Umbilical cord (tissue), 1 donor: ENCODE measurements at regions not wholly inside any gene's neighbourhood (a gene's known extent, or its start where the extent isn't known, plus 50 kb on each side); places are given as distances from the start of the nearest gene placed in this dataset.
"Not testable (repeated sequence)": the region's sequence is repeated elsewhere in the genome, so short reads cannot be mapped to it uniquely, and the experiment has no call there.

Experiments used
- DNase-seq: peaks from one replicate; pipeline ENCODE4 v3.0.0-alpha.2; 2015; ENCODE audit warnings: low spot score

DNA sequence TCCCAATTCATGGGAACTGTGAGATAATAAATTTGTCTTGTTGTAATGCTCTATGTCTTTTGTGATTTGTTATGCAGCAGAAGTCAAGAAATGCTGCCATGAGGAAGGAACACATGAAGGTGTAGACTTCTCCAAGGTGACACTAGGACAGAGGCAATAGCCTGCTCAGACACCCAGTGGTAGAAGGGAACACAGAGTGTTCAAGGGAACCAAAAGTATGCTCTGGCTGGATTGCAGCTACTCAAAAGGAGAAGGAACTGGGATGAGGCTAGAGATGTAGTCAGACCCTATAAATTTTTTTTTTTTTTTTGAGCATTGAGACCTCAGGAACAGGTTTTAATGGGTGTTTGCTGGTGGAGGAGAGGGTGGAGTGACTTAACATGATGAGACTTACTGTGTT is 232.5 kb downstream of the PARP8 start:
- no peak for DNase-seq

DNA sequence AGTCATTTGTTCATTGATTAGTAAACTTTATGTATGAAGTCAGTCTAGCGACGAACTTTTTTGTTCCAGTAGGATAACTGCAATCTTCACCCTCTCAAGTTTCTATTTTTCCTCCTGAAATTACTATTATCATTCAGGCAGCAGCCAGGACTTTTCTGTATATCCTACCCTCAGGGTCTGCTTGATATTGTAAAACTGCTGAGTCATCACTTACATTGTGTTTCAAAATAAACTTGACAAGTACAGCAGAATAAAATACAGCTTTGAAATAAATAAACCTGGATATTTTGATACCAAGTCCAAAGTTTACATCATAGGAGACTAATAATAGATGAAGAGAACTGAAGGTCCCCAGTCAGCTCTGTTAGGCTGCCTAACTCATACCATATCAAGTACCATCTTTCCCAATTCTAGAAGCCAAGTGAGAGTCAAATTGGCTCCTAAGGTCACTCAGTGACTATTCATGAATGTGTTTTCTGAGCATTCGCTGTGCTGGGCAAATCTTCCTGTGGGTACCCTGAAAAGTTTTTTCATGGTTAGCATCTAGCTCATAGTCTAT is 234.6 kb downstream of the PARP8 start:
- DNase-seq: no peak

DNA sequence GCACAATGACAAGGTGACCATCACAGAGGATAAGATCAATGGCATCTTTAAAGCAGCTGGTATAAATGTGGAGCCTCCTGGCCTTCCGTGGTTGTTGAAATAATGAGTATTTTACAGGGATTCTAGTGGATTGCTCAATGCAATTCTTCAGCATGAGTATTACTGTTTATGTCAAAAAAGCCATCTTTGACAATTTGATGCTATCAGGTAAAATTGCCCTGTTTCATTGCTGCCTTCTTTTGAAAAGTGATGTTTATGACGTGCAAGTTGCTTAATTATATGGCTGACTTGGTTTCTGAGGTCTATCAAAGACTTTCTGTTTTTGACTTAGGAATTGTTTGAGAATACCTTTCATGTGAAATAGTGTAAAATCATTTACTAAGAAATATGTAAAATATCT is 237.2 kb downstream of the PARP8 start:
- no peak for DNase-seq

DNA sequence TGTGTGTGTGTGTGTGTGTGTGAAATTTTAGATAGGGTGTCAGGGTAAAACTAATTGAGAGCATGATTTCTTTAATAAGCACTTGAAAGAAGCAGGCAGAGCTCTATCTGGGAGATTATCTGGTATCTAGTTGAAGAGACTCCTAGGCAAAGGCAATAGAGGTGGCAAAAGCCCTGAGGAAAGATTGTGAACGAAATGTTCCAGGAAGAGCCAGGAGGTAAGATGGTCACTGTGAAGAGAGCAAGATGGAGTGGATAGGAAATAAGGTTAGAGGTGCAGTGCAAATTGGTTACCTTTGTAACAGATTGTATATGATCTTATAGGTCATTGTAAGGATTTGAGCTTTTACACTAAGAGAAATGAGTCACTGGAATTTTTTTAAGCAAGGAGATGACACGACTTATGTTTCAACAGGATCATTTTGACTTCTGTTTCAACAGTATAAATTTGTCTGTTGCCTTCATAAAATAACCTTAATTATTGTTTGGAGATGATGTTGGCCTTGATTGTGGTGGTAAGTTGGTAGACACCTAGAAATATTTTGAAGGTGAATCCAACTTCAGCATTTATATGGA is 239.6 kb downstream of the PARP8 start:
- DNase-seq: no peak

DNA sequence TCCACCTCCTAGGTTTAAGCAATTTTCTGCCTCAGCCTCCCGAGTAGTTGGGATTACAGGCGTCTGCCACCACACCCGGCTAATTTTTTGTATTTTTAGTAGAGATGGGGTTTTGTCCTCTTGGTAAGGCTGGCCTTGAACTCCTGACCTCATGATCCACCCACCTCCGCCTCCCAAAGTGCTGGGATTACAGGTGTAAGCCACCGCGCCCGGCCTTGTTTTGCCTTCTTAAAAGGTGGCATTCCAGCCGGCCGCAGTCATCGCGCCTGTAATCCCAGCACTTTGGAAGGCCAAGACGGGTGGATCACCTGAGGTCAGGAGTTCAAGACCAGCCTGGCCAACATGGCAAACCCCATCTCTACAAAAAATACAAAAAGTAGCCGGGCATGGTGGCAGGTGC is 253.7 kb downstream of the PARP8 start:
- not testable (repeated sequence) for DNase-seq

DNA sequence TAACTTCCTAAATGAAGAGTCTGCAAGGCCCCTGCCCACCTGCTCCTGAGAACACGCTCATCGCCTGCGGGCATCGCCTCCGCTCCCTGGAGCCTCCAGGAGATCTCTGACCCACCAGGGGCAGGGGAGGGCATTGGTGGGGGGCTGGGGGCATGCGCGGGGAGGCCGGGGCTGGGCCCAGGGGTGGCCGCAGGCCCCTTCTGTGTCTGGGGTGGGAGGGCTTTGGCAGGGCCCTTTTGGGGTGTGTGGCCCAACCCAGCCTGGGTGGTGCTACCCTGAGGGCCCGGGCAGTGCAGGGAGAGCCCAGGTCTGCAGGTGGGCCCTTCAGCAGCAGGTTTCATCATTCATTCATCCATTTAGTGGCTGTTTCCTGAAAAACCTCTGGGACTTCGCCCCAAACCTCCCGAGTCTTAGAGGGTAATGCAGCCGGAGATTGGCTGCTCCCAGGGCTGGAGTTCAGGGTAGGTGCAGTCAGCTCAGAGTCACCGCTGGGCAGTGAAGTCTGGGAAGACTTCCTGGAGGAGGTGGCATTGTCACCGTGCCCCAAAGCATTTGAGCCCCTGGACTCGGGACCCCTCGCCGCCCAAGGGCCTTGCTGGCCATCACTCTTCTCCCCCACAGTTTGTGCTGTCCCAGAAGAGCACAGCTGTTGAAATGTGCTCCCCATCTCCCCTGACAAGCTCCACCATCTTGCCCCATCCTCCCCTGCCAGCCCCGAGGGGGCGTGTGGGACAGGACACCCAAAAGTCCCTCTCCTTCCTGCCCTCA is 255.1 kb downstream of the PARP8 start:
- DNase-seq: no peak

DNA sequence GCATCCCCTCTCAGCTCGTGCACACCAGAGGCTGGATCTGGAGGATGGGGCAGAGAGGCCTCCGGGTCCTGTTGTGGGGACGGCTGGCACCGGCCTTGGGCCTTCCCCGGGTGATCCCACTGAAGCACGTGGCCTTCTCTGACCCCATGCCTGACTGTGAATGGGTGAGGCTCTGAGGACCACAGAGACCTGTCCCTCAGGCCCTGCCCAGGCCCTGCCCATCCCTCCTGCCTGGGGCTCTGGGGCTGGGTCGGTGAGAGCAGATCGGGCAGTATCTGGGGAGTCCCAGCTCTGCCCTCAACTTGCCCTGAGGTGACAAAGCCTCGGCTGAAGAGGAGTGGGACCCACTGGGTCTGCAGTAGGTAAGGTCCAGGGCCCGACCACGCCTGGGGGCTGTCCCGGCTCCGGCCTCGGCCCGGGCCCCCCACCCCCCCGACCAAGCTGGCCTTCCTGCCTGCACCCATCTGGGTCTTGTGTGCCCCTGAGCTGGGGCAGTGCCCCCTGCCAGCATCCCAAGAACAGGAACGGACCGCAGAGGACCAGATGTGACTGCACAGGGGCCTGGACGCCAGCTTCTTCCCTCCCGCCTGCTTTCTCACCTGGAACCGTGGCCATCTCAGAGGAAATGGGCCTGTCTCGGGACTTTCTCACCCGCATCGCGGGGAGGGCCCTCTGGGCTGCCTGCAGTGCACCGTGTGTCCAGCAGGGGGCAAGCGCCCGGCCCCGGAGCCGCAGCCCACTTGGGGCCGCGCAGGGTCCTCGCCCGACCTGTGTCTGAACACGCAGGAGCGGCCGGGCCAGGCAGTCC is 255.9 kb downstream of the PARP8 start:
- DNase-seq: not testable (repeated sequence)

DNA sequence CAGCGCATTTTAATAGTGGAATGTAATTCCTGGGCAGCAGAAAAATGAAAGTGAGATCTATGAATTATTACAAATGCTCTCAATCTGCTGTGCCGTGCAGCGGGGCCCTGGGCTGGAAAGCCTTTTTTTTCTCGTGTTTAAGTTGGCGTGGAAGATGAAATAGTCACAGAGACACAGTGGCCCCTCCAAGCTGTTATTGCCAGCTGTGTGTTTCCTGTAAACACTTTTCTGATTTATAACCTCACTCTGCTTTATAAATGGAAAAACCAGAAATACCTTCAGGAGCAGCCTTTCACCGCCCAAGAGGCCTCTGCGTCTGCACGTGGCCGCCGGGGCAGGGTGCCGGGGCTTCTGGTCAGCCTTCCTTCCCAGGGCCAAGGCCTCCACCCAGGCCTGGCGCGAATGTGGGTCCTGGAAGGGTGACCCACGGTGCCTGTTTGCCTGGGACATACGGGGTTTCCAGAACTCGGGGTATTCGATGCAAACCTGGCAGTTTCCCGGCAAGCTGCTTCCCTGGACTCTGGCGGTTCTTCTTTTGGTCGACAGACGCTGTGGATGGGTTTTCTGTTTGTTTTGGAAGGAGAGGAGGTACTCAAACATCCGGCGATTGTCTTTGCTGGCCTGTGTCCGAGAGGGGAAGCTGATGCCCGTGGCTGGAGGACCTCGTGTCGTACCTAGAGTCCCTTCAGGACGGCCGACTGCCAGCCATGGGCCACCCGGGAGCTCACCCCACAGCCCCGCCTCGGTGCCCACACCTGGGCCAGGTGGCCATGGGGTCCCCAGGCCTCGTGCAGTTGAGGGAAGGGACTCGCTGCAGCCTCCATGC is 256.7 kb downstream of the PARP8 start:
- peak; percentile 2 for DNase-seq

DNA sequence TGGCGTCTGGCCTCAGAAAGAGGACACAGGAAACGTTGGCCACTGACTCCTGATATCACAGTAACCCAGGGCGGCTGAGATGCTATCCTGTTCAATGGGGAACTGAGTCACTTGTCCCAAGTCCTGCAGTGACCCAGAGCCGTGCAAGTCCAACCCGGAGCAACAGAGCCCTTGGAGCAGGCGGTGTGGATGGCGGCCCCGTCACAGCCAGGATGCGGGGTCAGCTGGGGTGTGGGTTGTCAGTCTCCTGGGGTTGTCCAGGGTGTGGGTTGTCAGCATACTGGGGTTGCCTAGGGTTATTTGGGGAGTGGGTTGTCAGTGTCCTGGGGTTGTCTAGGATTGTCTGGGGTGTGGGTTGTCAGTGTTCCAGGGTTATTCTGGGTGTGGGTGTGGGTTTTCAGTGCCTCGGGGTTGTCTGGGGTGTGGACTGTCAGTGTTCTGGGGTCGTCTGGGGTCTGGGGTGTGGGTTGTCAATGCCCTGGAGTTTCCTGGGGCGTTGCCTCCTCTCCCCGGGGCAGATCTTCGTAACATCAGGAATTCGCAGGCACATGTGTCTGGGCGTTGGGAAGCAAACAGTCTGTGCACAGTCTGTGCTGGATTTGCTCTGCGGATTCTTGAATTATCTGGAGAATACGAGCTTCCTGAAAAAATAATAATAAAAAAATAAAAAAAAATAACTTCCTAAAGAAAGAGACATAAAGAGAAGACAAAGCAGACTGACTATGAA is 257.5 kb downstream of the PARP8 start:
- DNase-seq: no peak

DNA sequence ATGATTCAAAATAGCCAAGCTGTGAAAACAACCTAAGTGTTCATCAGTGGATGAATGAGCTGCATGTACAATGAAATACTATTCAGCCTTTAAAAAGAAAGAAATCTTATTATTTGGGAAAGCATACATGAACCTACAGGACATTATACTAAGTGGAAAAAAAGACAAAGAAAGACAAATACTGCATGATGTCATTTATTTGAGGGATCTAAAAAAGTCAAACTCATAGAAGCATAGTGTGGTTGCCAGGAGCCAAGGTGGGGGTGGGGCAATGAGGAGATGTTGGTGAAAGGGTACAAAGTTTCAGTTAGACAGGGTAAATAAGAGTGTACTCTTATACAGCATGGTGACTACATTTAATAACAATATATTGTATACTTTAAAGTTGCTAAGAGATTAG is 261.5 kb downstream of the PARP8 start:
- no peak for DNase-seq

DNA sequence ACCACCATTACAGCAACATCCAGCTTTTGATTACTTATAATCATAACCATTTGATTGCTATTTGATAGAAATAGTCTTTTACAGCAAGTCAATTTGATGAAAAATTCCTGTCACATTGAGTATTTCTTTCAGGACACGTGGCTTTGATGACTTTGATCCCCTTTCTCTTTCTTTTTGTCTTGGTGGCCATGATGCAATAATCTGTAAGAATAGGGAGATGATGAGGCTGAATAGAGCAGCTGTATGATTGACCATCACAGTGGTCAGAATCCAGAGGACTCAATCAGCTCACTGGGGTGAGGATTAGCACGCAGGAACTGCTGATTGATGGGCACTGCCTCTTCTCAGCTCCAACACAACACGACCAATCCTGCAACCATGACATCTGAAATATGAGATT is 262.7 kb downstream of the PARP8 start:
- no peak for DNase-seq

DNA sequence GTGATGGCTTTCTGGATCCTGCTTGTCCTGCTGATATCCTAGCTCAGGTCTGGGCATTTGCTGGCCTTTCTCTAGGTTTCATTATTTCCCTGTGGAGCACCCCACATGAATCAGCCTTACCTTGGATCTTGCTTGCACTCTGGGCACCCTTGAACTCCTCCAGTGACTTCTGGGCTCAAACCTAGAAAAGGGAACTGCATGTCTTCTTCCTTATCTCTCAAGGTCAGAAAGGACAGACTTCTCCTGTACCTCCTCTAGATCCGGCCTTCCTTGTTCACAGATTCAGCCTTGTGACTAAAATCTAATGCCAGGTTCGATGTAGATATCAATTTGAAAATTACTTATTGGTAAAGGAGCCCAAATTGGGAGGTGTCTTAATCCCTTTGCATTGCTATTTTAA is 267.9 kb downstream of the PARP8 start:
- no peak for DNase-seq

DNA sequence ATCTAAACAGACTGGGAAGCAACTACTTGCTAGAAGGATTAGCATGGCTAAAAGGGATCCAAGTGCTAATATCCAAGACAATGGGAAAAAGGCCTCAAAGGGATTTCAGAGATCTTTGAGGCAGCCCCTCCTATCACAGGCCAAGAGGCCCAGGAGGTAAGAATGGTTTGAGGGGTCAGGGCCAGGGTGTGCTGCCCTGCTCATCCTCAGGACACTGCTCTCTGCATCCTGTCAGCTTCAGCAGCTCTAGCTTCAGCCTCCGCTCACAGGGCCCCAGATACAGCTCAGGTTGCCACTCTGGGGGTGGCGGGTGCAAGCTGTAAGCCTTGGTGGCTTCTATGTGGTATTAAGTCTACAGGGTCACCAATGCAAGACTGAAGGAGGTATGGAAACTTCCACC is 278.7 kb downstream of the PARP8 start:
- DNase-seq: no peak

DNA sequence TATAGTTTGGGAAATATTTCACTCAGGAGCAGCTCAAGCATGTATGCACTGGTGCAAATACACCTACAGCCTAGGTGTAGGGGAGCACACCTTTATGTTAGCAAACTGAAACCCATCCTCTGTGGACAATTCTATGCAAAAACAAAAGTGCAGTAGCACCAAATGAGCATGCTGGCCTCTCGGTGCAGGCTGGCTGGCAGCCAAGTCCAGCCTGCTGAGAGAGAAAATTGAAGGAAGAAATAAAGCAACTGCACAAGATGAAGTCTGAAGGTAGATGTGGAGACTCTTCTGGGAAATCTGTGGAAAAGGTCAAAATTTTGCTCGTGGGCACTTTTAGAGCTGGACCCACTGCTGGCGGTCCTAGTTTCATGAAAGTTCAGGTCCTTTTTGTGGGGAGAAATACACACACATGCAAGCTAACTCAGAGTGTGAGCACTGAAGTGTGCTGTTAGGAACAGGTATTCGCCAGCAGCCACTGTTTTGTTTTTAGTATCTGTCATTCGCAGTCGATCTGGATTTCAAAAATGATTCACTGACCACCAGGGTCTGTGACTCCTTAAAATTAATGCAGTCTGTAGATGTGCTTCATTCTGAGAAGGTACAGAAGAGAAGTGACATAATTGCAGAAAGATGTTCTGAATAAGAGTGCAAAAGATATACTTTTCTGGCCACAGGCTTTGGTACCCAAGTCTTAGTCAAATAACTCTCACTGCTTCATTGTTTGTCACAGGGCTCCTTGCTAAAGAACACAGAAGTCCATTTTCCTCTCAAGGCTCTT is 281.7 kb downstream of the PARP8 start:
- DNase-seq: peak; percentile 26

DNA sequence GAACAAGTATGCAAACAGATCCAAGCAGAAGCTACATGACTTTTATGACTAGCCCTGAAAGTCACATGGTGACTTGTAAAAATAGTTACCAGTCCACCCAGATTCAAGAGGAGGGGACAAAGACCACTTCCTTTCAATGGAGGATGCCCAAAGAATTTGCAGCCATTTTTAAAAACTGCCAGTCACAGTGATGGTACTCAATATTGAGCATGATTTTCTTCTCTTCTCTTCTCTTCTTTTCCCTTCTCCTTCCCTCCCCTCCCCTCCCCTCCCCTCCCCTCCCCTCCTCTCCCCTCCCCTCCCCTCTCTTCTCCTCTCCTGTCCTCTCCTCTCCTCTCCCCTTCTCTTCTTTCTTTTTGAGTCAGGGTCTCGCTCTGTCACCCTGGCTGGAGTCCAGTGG is 286.9 kb downstream of the PARP8 start:
- DNase-seq: no peak

DNA sequence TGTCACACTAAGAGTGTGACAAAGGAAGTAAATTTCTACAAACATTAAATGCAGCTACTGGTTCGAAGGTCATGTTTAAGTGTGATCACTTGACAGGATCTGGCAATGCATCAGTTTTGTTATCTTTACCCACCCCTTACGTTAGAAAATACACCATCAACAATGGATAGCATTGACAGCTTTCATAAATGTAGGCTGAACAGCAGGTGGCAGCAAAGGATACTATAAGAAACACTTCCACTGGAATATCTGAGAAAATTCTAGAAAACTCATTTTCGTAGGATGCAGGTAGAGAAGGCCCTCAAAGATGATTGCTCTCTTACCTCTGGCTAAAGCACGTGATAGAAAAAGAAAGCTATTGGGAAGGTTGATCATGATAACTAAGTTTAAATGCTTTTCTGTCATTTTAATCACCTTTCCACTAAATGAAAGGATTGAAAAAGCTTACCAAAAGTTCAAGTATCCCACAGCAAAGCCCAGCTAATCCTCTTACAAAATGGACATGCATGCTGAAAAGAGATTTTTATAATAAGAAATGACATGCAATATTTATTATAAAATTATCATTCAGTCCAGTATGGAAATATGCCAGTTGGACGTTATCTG is 292.5 kb downstream of the PARP8 start:
- peak; percentile 42 for DNase-seq

DNA sequence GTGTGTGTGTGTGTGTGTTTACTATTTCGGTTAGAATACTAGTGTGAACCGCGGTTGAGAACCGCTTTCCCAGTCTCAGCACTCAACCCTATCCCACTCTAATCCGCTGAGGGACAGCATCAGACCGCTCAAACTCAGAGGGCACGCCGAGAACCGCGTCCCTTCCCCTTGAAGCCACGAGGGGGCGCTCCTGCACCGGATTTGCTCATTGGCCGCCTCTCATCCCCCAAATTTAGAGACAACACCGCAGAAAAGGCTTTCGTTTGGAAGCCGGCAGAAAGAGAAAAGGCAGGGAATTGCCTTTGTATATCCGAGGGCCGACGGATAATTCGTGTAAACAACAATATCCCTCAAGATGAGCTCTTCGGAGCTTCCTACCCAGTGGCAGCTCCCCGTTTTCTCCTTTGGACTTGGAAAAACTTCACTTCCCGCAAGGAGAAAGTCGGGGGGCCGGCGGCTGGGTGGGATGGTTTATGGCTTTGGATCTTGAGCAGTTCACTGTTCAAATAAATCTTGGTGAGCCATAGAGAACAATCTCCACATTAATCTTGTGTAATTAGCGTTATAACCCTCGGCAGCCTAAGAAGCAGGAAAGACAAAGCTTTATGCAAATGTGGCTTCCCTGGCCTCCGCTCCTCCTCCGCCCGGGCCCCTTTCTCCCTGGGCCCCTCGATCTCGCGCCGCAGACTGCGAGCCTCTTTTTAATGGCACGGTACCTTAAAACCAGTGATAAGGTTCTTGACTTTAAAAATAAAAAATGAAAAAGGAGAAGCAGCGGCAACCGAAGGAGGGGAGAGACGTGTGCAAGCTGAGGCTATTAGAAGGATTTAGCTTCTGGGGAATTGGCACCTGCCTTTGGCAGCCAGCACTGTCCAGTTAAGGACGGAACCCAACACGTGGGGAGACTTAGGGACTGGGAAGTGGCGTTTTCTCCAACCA is 296.8 kb downstream of the PARP8 start:
- DNase-seq: peak; percentile 86

DNA sequence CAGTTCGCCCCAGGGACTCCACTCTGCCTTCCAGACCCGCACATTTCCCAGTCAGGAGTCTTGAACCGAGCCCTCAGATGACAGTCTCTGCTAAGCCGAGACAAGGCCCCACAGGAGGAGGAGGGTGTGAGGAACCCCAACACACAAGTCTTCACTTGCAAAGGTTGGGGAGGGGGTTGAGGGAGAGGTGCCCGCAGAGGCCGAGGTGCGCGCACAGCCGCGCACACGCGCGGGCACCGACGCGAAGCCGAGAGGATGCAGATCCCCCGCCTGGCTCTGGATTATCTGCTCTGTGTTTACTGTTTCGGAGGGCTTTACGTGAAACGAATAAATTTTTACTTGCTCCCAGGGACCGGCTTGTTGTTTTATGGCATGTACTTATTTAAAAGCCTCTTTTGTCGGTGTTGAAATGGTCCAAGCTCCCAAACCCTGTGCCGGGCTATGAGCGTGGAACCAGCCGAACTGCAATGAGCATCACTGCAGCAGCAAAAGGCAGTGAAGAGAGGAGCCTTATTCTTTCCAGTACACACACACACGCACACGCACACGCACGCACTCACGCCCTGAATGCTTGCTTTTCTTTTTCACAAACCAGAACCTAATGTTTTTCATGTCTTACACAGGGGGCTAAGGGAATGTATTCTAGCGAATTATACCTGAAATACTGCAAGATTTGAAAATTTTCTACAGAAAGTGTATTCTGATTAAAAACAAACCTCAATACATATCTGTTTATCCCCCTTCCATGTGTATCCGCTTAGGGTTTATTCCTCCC is 297.7 kb downstream of the PARP8 start:
- peak; percentile 27 for DNase-seq
